Panc1 (cell line): ENCODE measurements at regions not wholly inside any gene's neighbourhood (a gene's known extent, or its start where the extent isn't known, plus 50 kb on each side); places are given as distances from the start of the nearest gene placed in this dataset.
A peak's percentile ranks its signal among the peaks of the same experiment; 100 is the strongest.

ENCODE experiments used
- ATAC-seq: fragments of 200-7000 bp; cut with Tn5 transposase; 2 replicates; pipeline ENCODE4 v1.9.1; 2020; ENCODE audit warnings: mild to moderate bottlenecking, moderate library complexity
- BruUV-seq: library from RNA; stranded (reverse); fragments of 400-500 nt; replicated peaks from 2 replicates; lab custom pipeline; 2021; lab: Mats Ljungman, UMichigan
- CTCF ChIA-PET: fragments of 300-600 bp; sonication (Branson Sonifier 250); formaldehyde crosslinking; loops from one replicate; lab custom pipeline; 2022; ENCODE audit warnings: antibody characterized with exemption; lab: Charles Lee
- POLR2A ChIA-PET: fragments of 300-600 bp; sonication (Branson Sonifier 250); formaldehyde crosslinking; loops from one replicate; lab custom pipeline; 2022; ENCODE audit warnings: antibody characterized with exemption; lab: Charles Lee
- DNase-seq: peaks from one replicate; pipeline ENCODE4 v3.0.0-alpha.2; 2010; ENCODE audit warnings: low read depth, low spot score
- H3K27ac ChIP-seq: 2 replicates; pipeline ENCODE4 v1.5.1; 2011; ENCODE audit warnings: mild to moderate bottlenecking, low read length, inconsistent platforms
- H3K27me3 ChIP-seq: fragments of 200-500 bp; sonication (Bioruptor generic); 2 replicates; pipeline ENCODE4 v1.6.0; 2014; ENCODE audit warnings: low read length, inconsistent platforms; ENCODE audit not compliant: control insufficient read depth, insufficient read depth
- H3K36me3 ChIP-seq: fragments of 200-500 bp; sonication (Bioruptor generic); 2 replicates; pipeline ENCODE4 v1.5.1; 2014; ENCODE audit warnings: inconsistent platforms, mild to moderate bottlenecking, low read length, moderate library complexity; ENCODE audit not compliant: control insufficient read depth, insufficient read depth
- H3K4me1 ChIP-seq: 2 replicates; pipeline ENCODE4 v1.5.1; 2011; ENCODE audit warnings: inconsistent platforms, mild to moderate bottlenecking, low read length, moderate library complexity; ENCODE audit not compliant: control insufficient read depth, insufficient read depth
- H3K4me3 ChIP-seq, 2 experiments: 2 replicates each; pipeline ENCODE4 v1.5.1; 2011 to 2012; ENCODE audit warnings: low read depth in 2 of 2, low read length in 2 of 2, mild to moderate bottlenecking in 2 of 2, inconsistent platforms in 1 of 2, moderate library complexity in 1 of 2
- H3K9me3 ChIP-seq: fragments of 200-500 bp; sonication (Bioruptor generic); 2 replicates; pipeline ENCODE4 v1.5.1; 2014; ENCODE audit warnings: low read depth, mild to moderate bottlenecking, inconsistent platforms, low read length, moderate library complexity; ENCODE audit not compliant: control insufficient read depth, insufficient read depth
- CTCF ChIP-seq: fragments of 450-650 bp; IDR thresholded peaks from 2 replicates; pipeline ENCODE4 v1.5.1; 2017; ENCODE audit warnings: mild to moderate bottlenecking
- POLR2AphosphoS5 ChIP-seq: IDR thresholded peaks from 2 replicates; pipeline ENCODE4 v1.6.1; 2012; ENCODE audit warnings: mild to moderate bottlenecking, low read depth, low read length, moderate library complexity
- REST ChIP-seq, 2 experiments: IDR thresholded peaks; 2 replicates each; pipeline ENCODE4 v1.6.1; 2011 to 2012; ENCODE audit warnings: low read depth in 2 of 2, control low read depth in 1 of 2, low read length in 1 of 2, mild to moderate bottlenecking in 1 of 2, moderate library complexity in 1 of 2; ENCODE audit not compliant: insufficient read depth in 1 of 2
- SIN3A ChIP-seq: IDR thresholded peaks from 2 replicates; pipeline ENCODE4 v1.6.1; 2012; ENCODE audit warnings: low read depth, mild to moderate bottlenecking, low read length, moderate library complexity, borderline replicate concordance; ENCODE audit not compliant: insufficient read depth
- TCF7L2 ChIP-seq: IDR thresholded peaks from 2 replicates; pipeline ENCODE4 v1.6.1; 2011; ENCODE audit warnings: mild to moderate bottlenecking, low read depth, low read length, inconsistent platforms
- in situ Hi-C: cut with HindIII; loops from 2 replicates; pipeline ENCODE4 v1.10.0; 2016; ENCODE audit warnings: low sequenced_read_pairs, low pct_unique_long_range_greater_than_20kb
- intact Hi-C: fragments of 100-400 bp; cut with micrococcal nuclease; formaldehyde crosslinking; loops from one replicate; pipeline ENCODE4 v1.10.0; 2022; ENCODE audit not compliant: unreplicated experiment

- Histone ChIP-seq H3K27me3 (peaks cover under 1% of the 10 kb centered on the region; the same call in 1 of the 2 replicates), H3K4me3 (no peak overlapping the region), H3K4me1 (no peaks in the 10 kb centered on the region), H3K36me3 (no peaks in the 10 kb centered on the region), H3K9me3 (no peaks in the 10 kb centered on the region), H3K27ac (no peak overlapping the region)
- intact Hi-C loops: no loop called here
- no peak for TF ChIP-seq SIN3A
- no peak for TF ChIP-seq POLR2AphosphoS5
- no peak for TF ChIP-seq REST (IDR thresholded peaks at IDR 0.05; ENCODE audit: insufficient read depth in 1 of 2, low read depth in 2 of 2, low read length in 1 of 2)
- TF ChIP-seq CTCF: no peak
- no peak for TF ChIP-seq TCF7L2
- 0 out of 2 replicates have a peak, but pooled peaks have one; percentile 22 for ATAC-seq
- no peak for DNase-seq
- ChIA-PET POLR2A (no interaction called here), CTCF (no interaction called here)
- in situ Hi-C loops: no loop called here
- no TSS peak for BruUV-seq
Measured at GRCh38 chr6:170093658-170094596, 197.0 kb downstream of the DLL1 start.

- Histone ChIP-seq H3K4me1 (no peaks in the 10 kb centered on the region), H3K27ac (no peak overlapping the region), H3K27me3 (no peaks in the 10 kb centered on the region), H3K9me3 (no peaks in the 10 kb centered on the region), H3K36me3 (no peaks in the 10 kb centered on the region), H3K4me3 (no peak overlapping the region)
- intact Hi-C loops: no loop called here
- ATAC-seq: no peak
- ChIA-PET CTCF (no interaction called here), POLR2A (no interaction called here)
- in situ Hi-C loops: no loop called here
- BruUV-seq: no TSS peak
- DNase-seq: no peak
- no peak for TF ChIP-seq REST (IDR thresholded peaks at IDR 0.05; ENCODE audit: insufficient read depth in 1 of 2, low read depth in 2 of 2, low read length in 1 of 2)
- no peak for TF ChIP-seq TCF7L2
- TF ChIP-seq POLR2AphosphoS5: no peak
- TF ChIP-seq SIN3A: no peak
- no peak for TF ChIP-seq CTCF
Measured at GRCh38 chr6:170093276-170093657, 197.6 kb downstream of the DLL1 start.
